Hepatocyte (in vitro differentiated cells): ENCODE measurements at regions not wholly inside any gene's neighbourhood (a gene's known extent, or its start where the extent isn't known, plus 50 kb on each side); places are given as distances from the start of the nearest gene placed in this dataset.

Source experiments
- CTCF ChIP-seq: fragments of 200-600 bp; sonication (generic); IDR thresholded peaks from 2 replicates; pipeline ENCODE4 v1.5.1; 2016; ENCODE audit warnings: antibody characterized with exemption, mild to moderate bottlenecking; ENCODE audit not compliant: poor library complexity
- EZH2phosphoT487 ChIP-seq: fragments of 200-600 bp; sonication (generic); IDR thresholded peaks from one replicate; pipeline ENCODE4 v1.6.1; 2018; ENCODE audit warnings: antibody characterized with exemption, mild to moderate bottlenecking, low read depth, moderate library complexity; ENCODE audit not compliant: unreplicated experiment, severe bottlenecking

GRCh38 chr11:38300570-38300969 lies 1702.5 kb upstream of the RAG2 start:
- no peak for TF ChIP-seq CTCF
- TF ChIP-seq EZH2phosphoT487, result no peak
